ENCODE measurements at regions not wholly inside any gene's neighbourhood (a gene's known extent, or its start where the extent isn't known, plus 50 kb on each side); places are given as distances from the start of the nearest gene placed in this dataset.

DNA sequence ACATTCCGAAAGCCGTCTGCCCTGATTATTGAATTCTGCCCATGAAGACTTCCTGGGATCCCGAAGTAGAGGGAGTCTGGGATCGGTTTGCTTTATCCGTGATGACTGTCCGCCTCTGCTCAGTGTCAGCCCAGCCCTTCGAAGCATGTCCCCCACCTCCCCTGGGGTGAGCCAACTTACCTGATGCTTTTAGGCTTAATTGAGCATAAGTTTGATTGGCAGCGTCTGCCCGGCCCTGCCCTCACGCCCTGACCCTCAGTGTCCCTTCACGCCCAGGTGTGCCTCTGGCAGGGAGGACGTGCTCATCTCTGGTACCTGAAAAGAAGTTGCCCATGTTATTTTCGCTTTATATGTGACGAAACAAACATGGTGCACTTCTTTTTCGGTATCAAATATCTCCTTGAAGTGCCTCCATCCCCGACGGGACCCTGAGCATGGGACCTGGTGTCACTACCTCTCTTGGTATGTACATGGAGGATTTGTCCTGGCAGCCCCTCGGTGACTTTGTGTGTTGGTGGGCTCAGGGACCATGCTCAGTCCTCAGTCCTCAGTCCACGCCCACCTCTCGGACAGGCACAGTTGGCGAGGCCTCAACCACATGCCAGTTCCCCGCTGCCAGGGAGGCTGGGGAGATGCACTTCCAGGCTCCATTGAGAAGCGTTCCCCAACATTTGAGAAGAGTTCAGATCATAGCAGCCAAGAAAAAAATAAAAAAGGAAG lies 130.1 kb upstream of the RTL1 start:
- 59% methylated on average over 14 of the region's 23 CpGs for WGBS (ENCODE audit: insufficient coverage, low coverage, low lambda C conversion rate, missing lambda C conversion rate)
- intact Hi-C loops (cut with DNase I) = no loop called here
- no peaks in the 10 kb centered on the region for H3K36me3 ChIP-seq
- no peak overlapping the region for H3K4me3 ChIP-seq
- ATAC-seq (no peak), DNase-seq (peak in 2 of 3 donors; percentile 26 to 27)
- H3K27ac ChIP-seq = no peak overlapping the region
- no peaks in the 10 kb centered on the region for H3K9me3 ChIP-seq
- no peaks in the 10 kb centered on the region for H3K27me3 ChIP-seq
- TF ChIP-seq CTCF (IDR thresholded peaks at IDR 0.05) (no peak), POLR2A (IDR thresholded peaks at IDR 0.05) (no peak)
- H3K4me1 ChIP-seq = no peaks in the 10 kb centered on the region

GRCh38 chr14:101034986-101035385 lies 131.5 kb upstream of the RTL1 start:
- no peaks in the 10 kb centered on the region for H3K27me3 ChIP-seq
- no peak for ATAC-seq
- H3K9me3 ChIP-seq = no peaks in the 10 kb centered on the region
- no peak overlapping the region for H3K4me3 ChIP-seq
- no peak overlapping the region for H3K27ac ChIP-seq
- intact Hi-C loops (cut with DNase I) = no loop called here
- WGBS (ENCODE audit: insufficient coverage, low coverage, low lambda C conversion rate, missing lambda C conversion rate) = 91% methylated on average over 3 of the region's 7 CpGs
- DNase-seq = peak in 2 of 3 donors; percentile 25 to 38
- no peaks in the 10 kb centered on the region for H3K36me3 ChIP-seq
- no peaks in the 10 kb centered on the region for H3K4me1 ChIP-seq
- TF ChIP-seq CTCF (IDR thresholded peaks at IDR 0.05) (no peak), POLR2A (IDR thresholded peaks at IDR 0.05) (no peak)

DNA sequence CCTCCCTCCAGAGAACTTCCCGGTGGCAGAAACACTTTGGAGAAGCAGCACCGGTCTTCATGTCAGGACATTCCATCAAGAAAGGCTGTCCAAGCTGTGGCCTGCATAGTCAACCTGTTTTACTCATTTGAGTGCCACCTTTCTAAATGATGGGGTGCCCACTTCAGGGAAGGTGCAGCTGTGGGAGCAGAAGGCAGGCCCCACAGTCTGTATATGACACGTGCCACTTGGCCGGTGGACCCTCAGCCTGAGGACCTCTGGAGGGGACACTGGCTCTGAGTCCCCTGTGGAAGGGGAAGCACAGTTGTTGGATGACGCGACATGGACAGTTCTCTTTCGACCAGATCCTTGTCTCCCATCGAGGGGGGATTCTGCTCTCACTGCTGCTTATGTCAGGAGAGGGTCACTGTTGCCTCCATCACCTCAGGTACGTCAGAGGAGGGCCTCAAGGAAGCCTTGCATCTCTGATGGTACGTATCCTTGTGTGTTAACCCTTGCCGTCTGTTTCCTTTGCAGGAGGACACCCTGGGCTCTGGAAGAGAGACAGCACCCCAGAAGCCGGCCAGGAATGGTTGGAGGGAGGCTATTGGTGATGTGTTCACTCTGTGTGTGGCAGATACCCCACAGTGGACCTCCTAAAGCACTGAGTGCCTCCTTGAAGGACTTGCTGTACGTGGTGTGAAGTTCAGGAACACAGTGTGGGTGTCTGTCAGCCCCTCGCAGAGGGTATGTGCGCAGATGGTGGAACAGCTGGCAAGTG lies 132.1 kb upstream of the RTL1 start:
- Histone ChIP-seq H3K4me1 (no peaks in the 10 kb centered on the region), H3K27me3 (no peaks in the 10 kb centered on the region), H3K27ac (no peak overlapping the region), H3K9me3 (no peaks in the 10 kb centered on the region), H3K4me3 (no peak overlapping the region), H3K36me3 (no peaks in the 10 kb centered on the region)
- intact Hi-C loops (cut with DNase I) = no loop called here
- TF ChIP-seq CTCF (IDR thresholded peaks at IDR 0.05) (no peak), POLR2A (IDR thresholded peaks at IDR 0.05) (no peak)
- ATAC-seq = no peak
- WGBS (ENCODE audit: insufficient coverage, low coverage, low lambda C conversion rate, missing lambda C conversion rate) = 86% methylated on average over 3 of the region's 15 CpGs
- peak in 2 of 3 donors; percentile 22 to 23 for DNase-seq

- H3K9me3 ChIP-seq = no peaks in the 10 kb centered on the region
- H3K36me3 ChIP-seq = no peaks in the 10 kb centered on the region
- ATAC-seq (no peak), DNase-seq (peak in 1 of 3 donors; percentile 32)
- 44% methylated on average over 6 of the region's 12 CpGs for WGBS (ENCODE audit: insufficient coverage, low coverage, low lambda C conversion rate, missing lambda C conversion rate)
- no peaks in the 10 kb centered on the region for H3K27me3 ChIP-seq
- H3K27ac ChIP-seq = no peak overlapping the region
- no peaks in the 10 kb centered on the region for H3K4me1 ChIP-seq
- intact Hi-C loops (cut with DNase I) = no loop called here
- TF ChIP-seq CTCF (IDR thresholded peaks at IDR 0.05) (no peak), POLR2A (IDR thresholded peaks at IDR 0.05) (no peak)
- no peak overlapping the region for H3K4me3 ChIP-seq
These were observed 133.7 kb upstream of the RTL1 start for GRCh38 chr14:101037021-101037817.

Measured in right lobe of liver (tissue), 6 donors.